ENCODE measurements at regions not wholly inside any gene's neighbourhood (a gene's known extent, or its start where the extent isn't known, plus 50 kb on each side); places are given as distances from the start of the nearest gene placed in this dataset.

DNA sequence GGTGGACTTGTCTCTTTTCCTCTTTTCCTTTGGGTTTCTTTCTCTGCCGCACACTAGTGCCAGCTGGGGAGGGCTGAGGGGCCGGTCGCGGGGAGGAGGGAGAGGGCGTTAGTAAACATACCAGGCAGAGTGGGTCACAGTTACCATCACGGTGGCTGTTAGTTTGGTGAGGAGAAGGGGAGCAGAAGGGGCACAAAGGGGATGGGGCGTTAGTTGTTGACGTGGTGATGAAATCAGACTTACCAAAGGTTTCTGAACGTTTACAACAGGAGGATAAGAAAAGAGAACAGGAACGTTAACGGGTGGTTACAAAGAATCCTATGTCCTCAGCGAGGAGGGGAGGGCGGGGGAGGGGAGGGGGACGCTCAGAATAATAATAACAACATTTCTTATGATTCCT is 77.9 kb downstream of the PTPRS start (continued):
- TF ChIP-seq, protein P1, sequence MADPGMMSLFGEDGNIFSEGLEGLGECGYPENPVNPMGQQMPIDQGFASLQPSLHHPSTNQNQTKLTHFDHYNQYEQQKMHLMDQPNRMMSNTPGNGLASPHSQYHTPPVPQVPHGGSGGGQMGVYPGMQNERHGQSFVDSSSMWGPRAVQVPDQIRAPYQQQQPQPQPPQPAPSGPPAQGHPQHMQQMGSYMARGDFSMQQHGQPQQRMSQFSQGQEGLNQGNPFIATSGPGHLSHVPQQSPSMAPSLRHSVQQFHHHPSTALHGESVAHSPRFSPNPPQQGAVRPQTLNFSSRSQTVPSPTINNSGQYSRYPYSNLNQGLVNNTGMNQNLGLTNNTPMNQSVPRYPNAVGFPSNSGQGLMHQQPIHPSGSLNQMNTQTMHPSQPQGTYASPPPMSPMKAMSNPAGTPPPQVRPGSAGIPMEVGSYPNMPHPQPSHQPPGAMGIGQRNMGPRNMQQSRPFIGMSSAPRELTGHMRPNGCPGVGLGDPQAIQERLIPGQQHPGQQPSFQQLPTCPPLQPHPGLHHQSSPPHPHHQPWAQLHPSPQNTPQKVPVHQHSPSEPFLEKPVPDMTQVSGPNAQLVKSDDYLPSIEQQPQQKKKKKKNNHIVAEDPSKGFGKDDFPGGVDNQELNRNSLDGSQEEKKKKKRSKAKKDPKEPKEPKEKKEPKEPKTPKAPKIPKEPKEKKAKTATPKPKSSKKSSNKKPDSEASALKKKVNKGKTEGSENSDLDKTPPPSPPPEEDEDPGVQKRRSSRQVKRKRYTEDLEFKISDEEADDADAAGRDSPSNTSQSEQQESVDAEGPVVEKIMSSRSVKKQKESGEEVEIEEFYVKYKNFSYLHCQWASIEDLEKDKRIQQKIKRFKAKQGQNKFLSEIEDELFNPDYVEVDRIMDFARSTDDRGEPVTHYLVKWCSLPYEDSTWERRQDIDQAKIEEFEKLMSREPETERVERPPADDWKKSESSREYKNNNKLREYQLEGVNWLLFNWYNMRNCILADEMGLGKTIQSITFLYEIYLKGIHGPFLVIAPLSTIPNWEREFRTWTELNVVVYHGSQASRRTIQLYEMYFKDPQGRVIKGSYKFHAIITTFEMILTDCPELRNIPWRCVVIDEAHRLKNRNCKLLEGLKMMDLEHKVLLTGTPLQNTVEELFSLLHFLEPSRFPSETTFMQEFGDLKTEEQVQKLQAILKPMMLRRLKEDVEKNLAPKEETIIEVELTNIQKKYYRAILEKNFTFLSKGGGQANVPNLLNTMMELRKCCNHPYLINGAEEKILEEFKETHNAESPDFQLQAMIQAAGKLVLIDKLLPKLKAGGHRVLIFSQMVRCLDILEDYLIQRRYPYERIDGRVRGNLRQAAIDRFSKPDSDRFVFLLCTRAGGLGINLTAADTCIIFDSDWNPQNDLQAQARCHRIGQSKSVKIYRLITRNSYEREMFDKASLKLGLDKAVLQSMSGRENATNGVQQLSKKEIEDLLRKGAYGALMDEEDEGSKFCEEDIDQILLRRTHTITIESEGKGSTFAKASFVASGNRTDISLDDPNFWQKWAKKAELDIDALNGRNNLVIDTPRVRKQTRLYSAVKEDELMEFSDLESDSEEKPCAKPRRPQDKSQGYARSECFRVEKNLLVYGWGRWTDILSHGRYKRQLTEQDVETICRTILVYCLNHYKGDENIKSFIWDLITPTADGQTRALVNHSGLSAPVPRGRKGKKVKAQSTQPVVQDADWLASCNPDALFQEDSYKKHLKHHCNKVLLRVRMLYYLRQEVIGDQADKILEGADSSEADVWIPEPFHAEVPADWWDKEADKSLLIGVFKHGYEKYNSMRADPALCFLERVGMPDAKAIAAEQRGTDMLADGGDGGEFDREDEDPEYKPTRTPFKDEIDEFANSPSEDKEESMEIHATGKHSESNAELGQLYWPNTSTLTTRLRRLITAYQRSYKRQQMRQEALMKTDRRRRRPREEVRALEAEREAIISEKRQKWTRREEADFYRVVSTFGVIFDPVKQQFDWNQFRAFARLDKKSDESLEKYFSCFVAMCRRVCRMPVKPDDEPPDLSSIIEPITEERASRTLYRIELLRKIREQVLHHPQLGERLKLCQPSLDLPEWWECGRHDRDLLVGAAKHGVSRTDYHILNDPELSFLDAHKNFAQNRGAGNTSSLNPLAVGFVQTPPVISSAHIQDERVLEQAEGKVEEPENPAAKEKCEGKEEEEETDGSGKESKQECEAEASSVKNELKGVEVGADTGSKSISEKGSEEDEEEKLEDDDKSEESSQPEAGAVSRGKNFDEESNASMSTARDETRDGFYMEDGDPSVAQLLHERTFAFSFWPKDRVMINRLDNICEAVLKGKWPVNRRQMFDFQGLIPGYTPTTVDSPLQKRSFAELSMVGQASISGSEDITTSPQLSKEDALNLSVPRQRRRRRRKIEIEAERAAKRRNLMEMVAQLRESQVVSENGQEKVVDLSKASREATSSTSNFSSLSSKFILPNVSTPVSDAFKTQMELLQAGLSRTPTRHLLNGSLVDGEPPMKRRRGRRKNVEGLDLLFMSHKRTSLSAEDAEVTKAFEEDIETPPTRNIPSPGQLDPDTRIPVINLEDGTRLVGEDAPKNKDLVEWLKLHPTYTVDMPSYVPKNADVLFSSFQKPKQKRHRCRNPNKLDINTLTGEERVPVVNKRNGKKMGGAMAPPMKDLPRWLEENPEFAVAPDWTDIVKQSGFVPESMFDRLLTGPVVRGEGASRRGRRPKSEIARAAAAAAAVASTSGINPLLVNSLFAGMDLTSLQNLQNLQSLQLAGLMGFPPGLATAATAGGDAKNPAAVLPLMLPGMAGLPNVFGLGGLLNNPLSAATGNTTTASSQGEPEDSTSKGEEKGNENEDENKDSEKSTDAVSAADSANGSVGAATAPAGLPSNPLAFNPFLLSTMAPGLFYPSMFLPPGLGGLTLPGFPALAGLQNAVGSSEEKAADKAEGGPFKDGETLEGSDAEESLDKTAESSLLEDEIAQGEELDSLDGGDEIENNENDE (IDR thresholded peaks at IDR 0.05; ENCODE audit: insufficient replicate concordance, low read length): no peak
- no peak for TF ChIP-seq NRF1 (IDR thresholded peaks at IDR 0.05; ENCODE audit: low read depth, low read length)
- no peak for TF ChIP-seq CHD2 (IDR thresholded peaks at IDR 0.05; ENCODE audit: low read length)
- TF ChIP-seq MAFK (IDR thresholded peaks at IDR 0.05; ENCODE audit: low read depth, low read length): no peak
- TF ChIP-seq, protein P2, sequence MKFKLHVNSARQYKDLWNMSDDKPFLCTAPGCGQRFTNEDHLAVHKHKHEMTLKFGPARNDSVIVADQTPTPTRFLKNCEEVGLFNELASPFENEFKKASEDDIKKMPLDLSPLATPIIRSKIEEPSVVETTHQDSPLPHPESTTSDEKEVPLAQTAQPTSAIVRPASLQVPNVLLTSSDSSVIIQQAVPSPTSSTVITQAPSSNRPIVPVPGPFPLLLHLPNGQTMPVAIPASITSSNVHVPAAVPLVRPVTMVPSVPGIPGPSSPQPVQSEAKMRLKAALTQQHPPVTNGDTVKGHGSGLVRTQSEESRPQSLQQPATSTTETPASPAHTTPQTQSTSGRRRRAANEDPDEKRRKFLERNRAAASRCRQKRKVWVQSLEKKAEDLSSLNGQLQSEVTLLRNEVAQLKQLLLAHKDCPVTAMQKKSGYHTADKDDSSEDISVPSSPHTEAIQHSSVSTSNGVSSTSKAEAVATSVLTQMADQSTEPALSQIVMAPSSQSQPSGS (IDR thresholded peaks at IDR 0.05; ENCODE audit: low read length): no peak
- TF ChIP-seq RXRA (IDR thresholded peaks at IDR 0.05; ENCODE audit: insufficient read depth, low read depth, low read length): no peak
- TF ChIP-seq JUND (IDR thresholded peaks at IDR 0.05; ENCODE audit: low read length): no peak
- TF ChIP-seq HDAC2 (IDR thresholded peaks at IDR 0.05; ENCODE audit: borderline replicate concordance in 1 of 2, low read depth in 2 of 2, low read length in 2 of 2): no peak
- no peak for TF ChIP-seq YY1 (IDR thresholded peaks at IDR 0.05; ENCODE audit: low read depth, low read length)

Data from H1 (cell line).